HCT116 (cell line): ENCODE measurements at regions not wholly inside any gene's neighbourhood (a gene's known extent, or its start where the extent isn't known, plus 50 kb on each side); places are given as distances from the start of the nearest gene placed in this dataset.

Experiments used
- ATAC-seq: fragments of 200-7000 bp; cut with Tn5 transposase; 2 replicates; pipeline ENCODE4 v1.9.1; 2020; ENCODE audit warnings: mild to moderate bottlenecking, moderate library complexity
- BruUV-seq: library from RNA; stranded (reverse); fragments of 400-500 nt; replicated peaks from 2 replicates; lab custom pipeline; 2021; lab: Mats Ljungman, UMichigan
- CTCF ChIA-PET: fragments of 300-600 bp; sonication (Branson Sonifier 250); formaldehyde crosslinking; loops from one replicate; lab custom pipeline; 2021; ENCODE audit warnings: antibody characterized with exemption; lab: Charles Lee
- POLR2A ChIA-PET: fragments of 300-600, 350-600 bp; sonication (Branson Sonifier 250); formaldehyde crosslinking; loops from one replicate; lab custom pipeline; 2021; ENCODE audit warnings: antibody characterized with exemption; lab: Charles Lee
- RAD21 ChIA-PET, 2 experiments: fragments of 300-600 bp; sonication (Branson Sonifier 250); formaldehyde crosslinking; loops; one replicate each; lab custom pipeline; 2023; ENCODE audit warnings: low total read pairs in 2 of 2; ENCODE audit not compliant: uncharacterized antibody in 2 of 2, unreplicated experiment in 2 of 2, low non-redundant PET in 1 of 2; lab: Charles Lee
- DNase-seq: peaks from one replicate; pipeline ENCODE4 v3.0.0-alpha.2; 2010; ENCODE audit warnings: low read depth, low spot score
- H2AFZ ChIP-seq: fragments of 200-600 bp; shearing (Covaris generic), sonication (generic); 2 replicates; pipeline ENCODE4 v1.6.1; 2017; ENCODE audit warnings: low read depth, mixed run types, mixed read lengths, antibody characterized with exemption, low read length; ENCODE audit not compliant: poor library complexity, severe bottlenecking
- H3K27ac ChIP-seq: 2 replicates; pipeline ENCODE4 v1.5.1; 2012; ENCODE audit warnings: low read depth, low read length
- H3K27me3 ChIP-seq: fragments of 200-600 bp; sonication (generic); 2 replicates; pipeline ENCODE4 v1.6.1; 2016; ENCODE audit warnings: mixed run types, low read length, mixed read lengths; ENCODE audit not compliant: insufficient read depth
- H3K36me3 ChIP-seq, 2 experiments: fragments of 200-500 bp in 1 of 2; fragments of 200-600 bp in 1 of 2; sonication (Bioruptor generic) in 1 of 2; sonication (generic) in 1 of 2; 2 replicates each; pipeline versions ENCODE4 v1.5.1 to v1.6.1; 2014 to 2016; ENCODE audit warnings: low read length in 2 of 2, inconsistent platforms in 1 of 2, mixed read lengths in 1 of 2, mixed run types in 1 of 2; ENCODE audit not compliant: insufficient read depth in 2 of 2, control insufficient read depth in 1 of 2
- H3K4me1 ChIP-seq, 2 experiments: fragments of 200-600 bp in 1 of 2; sonication (generic) in 1 of 2; 2 replicates each; pipeline versions ENCODE4 v1.5.1 to v1.6.1; 2012 to 2017; ENCODE audit warnings: low read length in 2 of 2, inconsistent platforms in 1 of 2, mild to moderate bottlenecking in 1 of 2, mixed read lengths in 1 of 2, mixed run types in 1 of 2, moderate library complexity in 1 of 2; ENCODE audit not compliant: insufficient read depth in 2 of 2, control insufficient read depth in 1 of 2
- H3K4me2 ChIP-seq: fragments of 200-600 bp; sonication (generic); 2 replicates; pipeline ENCODE4 v1.6.1; 2017; ENCODE audit warnings: mixed run types, low read length, mixed read lengths
- H3K4me3 ChIP-seq, 2 experiments: fragments of 200-600 bp in 1 of 2; sonication (generic) in 1 of 2; replicated peaks in 1 of 2; 2 replicates each; pipeline ENCODE4 v1.5.1; 2011 to 2016; ENCODE audit warnings: low read length in 2 of 2, control low read depth in 1 of 2, low read depth in 1 of 2, mild to moderate bottlenecking in 1 of 2, mixed read lengths in 1 of 2, mixed run types in 1 of 2
- H3K79me2 ChIP-seq: fragments of 200-600 bp; sonication (generic); 2 replicates; pipeline ENCODE4 v1.6.1; 2017; ENCODE audit warnings: mild to moderate bottlenecking, mixed run types, low read length, moderate library complexity, mixed read lengths; ENCODE audit not compliant: insufficient read depth
- H3K9ac ChIP-seq: fragments of 200-600 bp; sonication (generic); 2 replicates; pipeline ENCODE4 v1.6.1; 2016; ENCODE audit warnings: low read length, mixed read lengths
- H3K9me2 ChIP-seq: fragments of 200-600 bp; sonication (generic), shearing (Covaris generic); 2 replicates; pipeline ENCODE4 v1.6.1; 2017; ENCODE audit warnings: mixed run types, mild to moderate bottlenecking, moderate library complexity; ENCODE audit not compliant: insufficient read depth
- H3K9me3 ChIP-seq, 2 experiments: fragments of 200-500 bp in 1 of 2; fragments of 200-600 bp in 1 of 2; sonication (Bioruptor generic) in 1 of 2; sonication (generic) in 1 of 2; 2 replicates each; pipeline ENCODE4 v1.6.1; 2014 to 2017; ENCODE audit warnings: low read length in 2 of 2, mixed read lengths in 2 of 2, inconsistent platforms in 1 of 2, low read depth in 1 of 2, mild to moderate bottlenecking in 1 of 2, mixed run types in 1 of 2, moderate library complexity in 1 of 2; ENCODE audit not compliant: control insufficient read depth in 1 of 2, insufficient read depth in 1 of 2
- H4K20me1 ChIP-seq: fragments of 200-600 bp; sonication (generic), shearing (Covaris generic); 2 replicates; pipeline ENCODE4 v1.6.1; 2017; ENCODE audit warnings: mixed run types, mild to moderate bottlenecking, moderate library complexity; ENCODE audit not compliant: insufficient read depth
- ATF3 ChIP-seq: IDR thresholded peaks from 2 replicates; pipeline ENCODE4 v1.6.1; 2012
- CBX3 ChIP-seq: IDR thresholded peaks from 2 replicates; pipeline ENCODE4 v1.6.1; 2012; ENCODE audit warnings: low read depth
- CEBPB ChIP-seq: IDR thresholded peaks from 2 replicates; pipeline ENCODE4 v1.6.1; 2012; ENCODE audit warnings: low read depth
- ELF1 ChIP-seq: IDR thresholded peaks from 2 replicates; pipeline ENCODE4 v1.6.1; 2012; ENCODE audit warnings: low read depth, borderline replicate concordance
- EZH2 ChIP-seq: fragments of 200-600 bp; sonication (generic); IDR thresholded peaks from 2 replicates; pipeline ENCODE4 v1.6.1; 2017; ENCODE audit warnings: antibody characterized with exemption, mixed run types
- FOSL1 ChIP-seq: IDR thresholded peaks from 2 replicates; pipeline ENCODE4 v1.6.1; 2012; ENCODE audit warnings: low read depth
- JUND ChIP-seq: IDR thresholded peaks from 2 replicates; pipeline ENCODE4 v1.6.1; 2012
- MAX ChIP-seq: IDR thresholded peaks from 2 replicates; pipeline ENCODE4 v1.6.1; 2012
- RAD21 ChIP-seq: IDR thresholded peaks from 2 replicates; pipeline ENCODE4 v1.6.1; 2012; ENCODE audit warnings: low read depth, mild to moderate bottlenecking
- SP1 ChIP-seq: IDR thresholded peaks from 2 replicates; pipeline ENCODE4 v1.6.1; 2012; ENCODE audit warnings: low read depth
- SRF ChIP-seq: IDR thresholded peaks from 2 replicates; pipeline ENCODE4 v1.6.1; 2012; ENCODE audit warnings: low read depth
- YY1 ChIP-seq: IDR thresholded peaks from 2 replicates; pipeline ENCODE4 v1.6.1; 2011; ENCODE audit warnings: low read length, low read depth, moderate library complexity, mild to moderate bottlenecking; ENCODE audit not compliant: insufficient replicate concordance; ENCODE audit errors: extremely low read depth
- ZBTB33 ChIP-seq: IDR thresholded peaks from 2 replicates; pipeline ENCODE4 v1.6.1; 2011; ENCODE audit warnings: mild to moderate bottlenecking, low read length, moderate library complexity; ENCODE audit not compliant: insufficient replicate concordance; ENCODE audit errors: extremely low read depth
- ZNF274 ChIP-seq: fragments of 200-500 bp; sonication (Bioruptor generic); IDR thresholded peaks from 2 replicates; pipeline ENCODE4 v1.6.1; 2014; ENCODE audit warnings: mild to moderate bottlenecking, low read depth, low read length, inconsistent platforms
- intact Hi-C: fragments of 100-400 bp; cut with micrococcal nuclease; formaldehyde crosslinking; loops from 2 replicates; pipeline ENCODE4 v1.10.0; 2022

- no TSS peak for BruUV-seq
- no peak overlapping the region for H3K4me2 ChIP-seq
- H3K4me3 ChIP-seq, result no peak overlapping the region
- ChIA-PET RAD21 (no interaction called here), CTCF (no interaction called here), POLR2A (no interaction called here)
- no peaks in the 10 kb centered on the region for H3K36me3 ChIP-seq
- DNase-seq (no peak), ATAC-seq (no peak)
- H3K9ac ChIP-seq, result no peak overlapping the region
- H3K79me2 ChIP-seq, result no peaks in the 10 kb centered on the region
- no peak overlapping the region for H3K27ac ChIP-seq
- no peaks in the 10 kb centered on the region for H3K9me3 ChIP-seq
- H2AFZ ChIP-seq, result no peak overlapping the region
- no peaks in the 10 kb centered on the region for H3K4me1 ChIP-seq
- peaks cover 5% of the 10 kb centered on the region; the same call in 1 of the 2 replicates for H3K27me3 ChIP-seq
- TF ChIP-seq EZH2, result no peak
- TF ChIP-seq RAD21, result no peak
- TF ChIP-seq MAX, result no peak
- no peak for TF ChIP-seq SP1
- no peak for TF ChIP-seq ATF3
- no peak for TF ChIP-seq JUND
- TF ChIP-seq FOSL1, result no peak
- no peak for TF ChIP-seq CBX3
- TF ChIP-seq ZBTB33, result no peak
- TF ChIP-seq SRF, result no peak
- no peak for TF ChIP-seq ZNF274
- no peak for TF ChIP-seq YY1
- TF ChIP-seq ELF1, result no peak
- TF ChIP-seq CEBPB, result no peak
- no peaks in the 10 kb centered on the region; the same call in 1 of the 2 replicates for H4K20me1 ChIP-seq
- H3K9me2 ChIP-seq, result no peaks in the 10 kb centered on the region
- intact Hi-C loops, result no loop called here
Observed at GRCh38 chr10:84860855-84861254, 532.5 kb downstream of the CCSER2 start.
